HL-60 (cell line): ENCODE measurements at regions not wholly inside any gene's neighbourhood (a gene's known extent, or its start where the extent isn't known, plus 50 kb on each side); places are given as distances from the start of the nearest gene placed in this dataset.

Source experiments
- DNase-seq, 2 experiments: peaks; one replicate each; pipeline ENCODE4 v3.0.0-alpha.2; 2010 to 2020; ENCODE audit warnings: low read depth in 1 of 2, low spot score in 1 of 2
- H3K27ac ChIP-seq: fragments of 250-450 bp; sonication (Bioruptor Pico); replicated peaks from 2 replicates; pipeline ENCODE4 v1.5.1; 2020; ENCODE audit warnings: mild to moderate bottlenecking, moderate library complexity
- H3K27me3 ChIP-seq: fragments of 250-450 bp; sonication (Bioruptor Pico); 2 replicates; pipeline ENCODE4 v1.5.1; 2021; ENCODE audit warnings: mild to moderate bottlenecking, moderate library complexity; ENCODE audit not compliant: insufficient read depth, poor library complexity, severe bottlenecking
- H3K4me3 ChIP-seq: replicated peaks from 2 replicates; pipeline ENCODE4 v1.5.1; 2011; ENCODE audit warnings: mild to moderate bottlenecking, control low read depth, low read length; ENCODE audit not compliant: insufficient read depth
- CTCF ChIP-seq: IDR thresholded peaks from one replicate; pipeline ENCODE4 v1.5.1; 2011; ENCODE audit warnings: low read length, control low read depth, inconsistent platforms; ENCODE audit not compliant: insufficient read depth
- GABPA ChIP-seq: IDR thresholded peaks from 2 replicates; pipeline ENCODE4 v1.6.1; 2012; ENCODE audit warnings: low read depth
- POLR2AphosphoS5 ChIP-seq: IDR thresholded peaks from 2 replicates; pipeline ENCODE4 v1.6.1; 2012; ENCODE audit warnings: low read depth
- REST ChIP-seq: IDR thresholded peaks from 2 replicates; pipeline ENCODE4 v1.6.1; 2012; ENCODE audit warnings: low read depth; ENCODE audit not compliant: insufficient replicate concordance
- SPI1 ChIP-seq: IDR thresholded peaks from 2 replicates; pipeline ENCODE4 v1.6.1; 2012; ENCODE audit warnings: low read depth, mild to moderate bottlenecking, borderline replicate concordance

GRCh38 chr1:5711956-5712645, 280.1 kb downstream of the NPHP4 start:
- no peaks in the 10 kb centered on the region for H3K27me3 ChIP-seq
- no peak overlapping the region for H3K4me3 ChIP-seq
- no peak for DNase-seq
- no peak overlapping the region for H3K27ac ChIP-seq
- TF ChIP-seq GABPA: no peak
- TF ChIP-seq REST: no peak
- no peak for TF ChIP-seq POLR2AphosphoS5
- no peak for TF ChIP-seq SPI1
- no peak for TF ChIP-seq CTCF

- Histone ChIP-seq H3K27ac (no peak overlapping the region), H3K27me3 (no peaks in the 10 kb centered on the region), H3K4me3 (no peak overlapping the region)
- TF ChIP-seq CTCF (no peak), REST (no peak), POLR2AphosphoS5 (no peak), SPI1 (no peak), GABPA (no peak)
- no peak for DNase-seq
Measured at GRCh38 chr1:5711079-5711478, 281.1 kb downstream of the NPHP4 start.

- DNase-seq: peak in 1 of 2 experiments; percentile 27
- TF ChIP-seq CTCF (no peak), SPI1 (peak; percentile 18; the same call in 1 of the 2 replicates)
- Histone ChIP-seq H3K27me3 (no peaks in the 10 kb centered on the region), H3K4me3 (no peak overlapping the region), H3K27ac (no peak overlapping the region)
Measured at GRCh38 chr1:5709976-5710375, 282.2 kb downstream of the NPHP4 start.

- no peak overlapping the region for H3K27ac ChIP-seq
- no peaks in the 10 kb centered on the region for H3K27me3 ChIP-seq
- no peak for TF ChIP-seq CTCF
- no peak for TF ChIP-seq SPI1
- TF ChIP-seq REST: no peak
- no peak for TF ChIP-seq POLR2AphosphoS5
- no peak for TF ChIP-seq GABPA
- no peak overlapping the region for H3K4me3 ChIP-seq
- DNase-seq: no peak
Measured at GRCh38 chr1:5709461-5709975, 282.7 kb downstream of the NPHP4 start.
